ENCODE measurements at regions not wholly inside any gene's neighbourhood (a gene's known extent, or its start where the extent isn't known, plus 50 kb on each side); places are given as distances from the start of the nearest gene placed in this dataset.

GRCh38 chr21:14844001-14844400 is 220.8 kb downstream of the NRIP1 start:
- TF ChIP-seq POLR2AphosphoS5 (IDR thresholded peaks at IDR 0.05) (no peak), EP300 (IDR thresholded peaks at IDR 0.05) (no peak), CTCF (IDR thresholded peaks at IDR 0.05) (no peak), POLR2A (IDR thresholded peaks at IDR 0.05) (no peak)
